ENCODE measurements at regions not wholly inside any gene's neighbourhood (a gene's known extent, or its start where the extent isn't known, plus 50 kb on each side); places are given as distances from the start of the nearest gene placed in this dataset.

- TF ChIP-seq, protein P1, sequence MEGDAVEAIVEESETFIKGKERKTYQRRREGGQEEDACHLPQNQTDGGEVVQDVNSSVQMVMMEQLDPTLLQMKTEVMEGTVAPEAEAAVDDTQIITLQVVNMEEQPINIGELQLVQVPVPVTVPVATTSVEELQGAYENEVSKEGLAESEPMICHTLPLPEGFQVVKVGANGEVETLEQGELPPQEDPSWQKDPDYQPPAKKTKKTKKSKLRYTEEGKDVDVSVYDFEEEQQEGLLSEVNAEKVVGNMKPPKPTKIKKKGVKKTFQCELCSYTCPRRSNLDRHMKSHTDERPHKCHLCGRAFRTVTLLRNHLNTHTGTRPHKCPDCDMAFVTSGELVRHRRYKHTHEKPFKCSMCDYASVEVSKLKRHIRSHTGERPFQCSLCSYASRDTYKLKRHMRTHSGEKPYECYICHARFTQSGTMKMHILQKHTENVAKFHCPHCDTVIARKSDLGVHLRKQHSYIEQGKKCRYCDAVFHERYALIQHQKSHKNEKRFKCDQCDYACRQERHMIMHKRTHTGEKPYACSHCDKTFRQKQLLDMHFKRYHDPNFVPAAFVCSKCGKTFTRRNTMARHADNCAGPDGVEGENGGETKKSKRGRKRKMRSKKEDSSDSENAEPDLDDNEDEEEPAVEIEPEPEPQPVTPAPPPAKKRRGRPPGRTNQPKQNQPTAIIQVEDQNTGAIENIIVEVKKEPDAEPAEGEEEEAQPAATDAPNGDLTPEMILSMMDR (IDR thresholded peaks at IDR 0.05), result no peak
- TF ChIP-seq POLR2A (IDR thresholded peaks at IDR 0.05), result no peak
Observed at GRCh38 chr5:86807046-86808031, 189.6 kb downstream of the COX7C start.
